Smooth muscle cell of the brain vasculature (primary cell): ENCODE measurements at regions not wholly inside any gene's neighbourhood (a gene's known extent, or its start where the extent isn't known, plus 50 kb on each side); places are given as distances from the start of the nearest gene placed in this dataset.
"Not testable (repeated sequence)": the region's sequence is repeated elsewhere in the genome, so short reads cannot be mapped to it uniquely, and the experiment has no call there.

Experiments used
- DNase-seq: peaks from one replicate; pipeline ENCODE4 v3.0.0-alpha.2; 2012; ENCODE audit warnings: low read depth, low spot score

DNA sequence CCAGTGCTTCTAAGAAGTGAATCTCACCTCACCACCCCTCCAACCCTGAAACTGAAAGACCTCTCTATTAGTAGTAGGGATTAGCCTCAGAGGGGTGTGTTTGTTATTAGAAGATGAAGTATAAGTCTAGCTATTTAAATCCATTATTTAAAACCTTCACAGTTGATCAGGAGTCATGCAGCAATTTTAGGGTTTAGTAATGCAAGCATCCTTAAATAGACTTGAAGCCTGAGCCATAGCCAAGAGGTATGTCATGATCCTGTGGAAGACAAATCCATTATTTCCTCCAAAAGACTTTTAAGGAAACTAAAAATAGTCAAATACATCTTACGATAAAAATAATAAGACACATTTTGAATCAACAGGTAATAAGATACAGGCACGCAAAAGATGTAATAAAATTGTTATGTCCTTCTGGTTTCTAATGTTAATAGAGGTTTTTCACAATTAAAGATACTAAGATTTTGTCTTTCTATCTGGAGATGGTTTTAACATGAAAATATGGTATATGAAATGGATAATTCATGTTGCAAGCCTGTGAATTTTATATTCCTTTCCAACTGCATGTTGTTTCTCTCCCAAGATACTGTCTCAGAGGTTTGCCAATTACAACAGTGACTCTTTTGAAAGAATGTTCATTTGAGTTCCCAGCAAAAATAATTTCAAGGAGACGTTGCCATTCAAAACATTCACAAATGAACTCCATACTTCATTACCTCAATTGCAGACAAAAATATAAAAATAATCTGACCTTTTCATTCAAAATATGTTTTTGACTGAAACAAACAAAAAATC, 68.0 kb downstream of the LUZP4 start:
- DNase-seq, result no peak

DNA sequence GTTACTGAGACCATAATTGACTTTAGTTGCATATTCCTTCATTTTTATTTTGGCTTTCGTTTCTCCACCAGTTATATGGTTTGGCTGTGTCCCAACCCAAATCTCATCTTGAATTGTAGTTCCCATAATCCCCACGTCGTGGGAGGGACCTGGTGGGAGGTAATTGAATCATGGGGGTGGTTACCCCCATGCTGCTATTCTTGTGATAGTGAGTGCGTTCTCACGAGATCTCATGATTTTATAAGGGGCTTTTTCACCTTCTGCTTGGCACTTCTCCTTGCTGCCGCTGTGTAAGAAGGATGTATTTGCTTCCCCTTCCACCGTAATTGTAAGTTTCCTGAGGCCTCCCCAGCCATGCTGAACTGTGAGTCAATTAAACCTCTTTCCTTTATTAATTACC, 70.0 kb downstream of the LUZP4 start:
- not testable (repeated sequence) for DNase-seq

GRCh38 chrX:115360220-115360781, 70.8 kb downstream of the LUZP4 start:
- DNase-seq, result no peak

DNA sequence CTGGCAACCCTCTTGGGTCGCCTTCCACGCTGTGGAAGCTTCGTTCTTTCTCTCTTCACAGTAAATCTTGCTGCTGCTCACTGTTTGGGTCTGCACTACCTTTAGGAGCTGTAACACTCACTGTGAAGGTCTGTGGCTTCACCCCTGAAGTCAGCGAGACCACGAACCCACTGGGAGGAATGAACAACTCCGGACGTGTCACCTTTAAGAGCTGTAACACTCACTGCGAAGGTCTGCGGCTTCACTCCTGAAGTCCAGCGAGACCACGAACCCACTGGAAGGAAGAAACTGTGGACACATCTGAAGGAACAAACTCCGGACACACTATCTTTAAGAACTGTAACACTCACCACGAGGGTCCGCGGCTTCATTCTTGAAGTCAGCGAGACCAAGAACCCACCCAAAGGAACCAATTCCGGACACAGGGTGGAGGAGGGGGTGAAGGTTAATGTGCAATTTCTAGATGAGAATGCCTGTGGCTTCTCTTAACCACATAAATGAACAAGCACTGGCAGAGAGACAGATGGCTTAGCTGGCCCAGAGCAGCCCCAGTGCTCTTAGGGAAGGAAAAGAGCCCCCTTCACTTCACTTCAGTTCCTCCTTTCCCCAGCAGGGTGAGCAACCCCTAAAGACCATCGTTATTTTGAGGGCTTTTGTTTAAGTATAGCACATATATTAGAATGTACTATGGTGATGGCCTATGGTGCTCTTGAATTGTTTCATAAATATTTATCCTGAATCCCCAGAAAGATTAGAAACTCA, 73.0 kb downstream of the LUZP4 start:
- DNase-seq, result no peak

- no peak for DNase-seq
These were observed 73.9 kb downstream of the LUZP4 start for GRCh38 chrX:115363372-115363771.

- DNase-seq, result no peak
These were observed 74.4 kb downstream of the LUZP4 start for GRCh38 chrX:115363897-115364296.

- no peak for DNase-seq
These were observed 75.2 kb downstream of the LUZP4 start for GRCh38 chrX:115364670-115365069.

GRCh38 chrX:115366535-115366934, 77.0 kb downstream of the LUZP4 start:
- DNase-seq, result no peak

DNA sequence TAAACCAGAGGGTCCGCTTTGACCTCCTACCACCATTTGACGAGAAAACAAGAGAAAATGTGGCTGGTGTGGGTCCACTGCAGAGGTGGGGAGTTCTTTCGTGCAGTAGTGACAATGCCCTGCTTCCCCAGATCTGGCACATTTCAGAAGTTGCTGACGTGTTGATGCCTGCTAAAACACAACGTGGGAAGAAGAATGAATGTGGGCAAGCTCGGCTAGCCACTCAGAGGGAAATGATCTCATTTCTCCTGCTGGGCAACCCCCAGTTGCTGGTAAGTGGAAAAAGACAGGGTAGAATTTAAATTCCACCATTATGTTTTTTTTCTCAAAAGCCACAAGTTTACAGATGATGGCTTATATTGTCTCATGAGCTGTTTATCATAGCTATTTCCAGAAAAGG, 77.9 kb downstream of the LUZP4 start:
- DNase-seq, result no peak

DNA sequence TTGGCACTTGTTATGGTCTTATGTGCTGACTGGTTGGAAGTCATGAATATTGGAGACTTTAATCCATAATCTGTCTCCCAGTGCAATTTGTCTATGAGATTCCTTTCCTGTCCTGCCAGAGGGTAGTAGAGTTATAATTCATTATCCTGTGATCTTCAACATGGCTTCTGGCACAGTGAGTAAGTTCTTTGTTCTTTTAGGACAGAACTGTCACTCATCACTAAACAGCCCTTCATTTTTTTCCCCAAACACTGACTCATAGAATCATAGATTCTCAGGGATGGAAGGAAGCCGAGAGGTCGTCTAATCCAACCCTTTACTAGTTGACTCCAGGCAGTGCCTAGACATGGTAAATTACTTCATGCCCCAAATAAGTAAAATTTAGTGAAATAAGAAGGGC, 78.4 kb downstream of the LUZP4 start:
- DNase-seq, result no peak

DNA sequence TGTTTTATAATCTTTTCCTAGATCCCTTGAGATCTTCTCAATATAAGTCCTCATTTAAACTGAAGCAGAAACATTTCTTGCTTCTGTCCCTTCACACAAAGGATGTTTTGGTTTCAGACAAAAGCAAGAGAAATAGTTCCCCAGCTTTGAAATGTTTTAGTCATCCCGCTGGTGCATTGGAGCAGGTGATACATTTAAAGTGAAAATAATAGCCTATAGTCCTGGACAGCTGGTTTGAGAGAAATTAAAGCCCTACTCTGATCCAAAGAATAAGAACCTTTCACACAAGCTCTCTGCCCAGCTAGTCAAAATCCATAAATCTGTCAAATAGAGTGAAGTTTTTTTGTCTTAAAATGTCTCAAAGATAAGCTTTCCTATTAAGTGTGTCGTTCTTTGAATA, 79.4 kb downstream of the LUZP4 start:
- no peak for DNase-seq

- DNase-seq, result no peak
These were observed 82.6 kb downstream of the LUZP4 start for GRCh38 chrX:115372152-115372551.

GRCh38 chrX:115373308-115373707, 83.8 kb downstream of the LUZP4 start:
- DNase-seq, result no peak

DNA sequence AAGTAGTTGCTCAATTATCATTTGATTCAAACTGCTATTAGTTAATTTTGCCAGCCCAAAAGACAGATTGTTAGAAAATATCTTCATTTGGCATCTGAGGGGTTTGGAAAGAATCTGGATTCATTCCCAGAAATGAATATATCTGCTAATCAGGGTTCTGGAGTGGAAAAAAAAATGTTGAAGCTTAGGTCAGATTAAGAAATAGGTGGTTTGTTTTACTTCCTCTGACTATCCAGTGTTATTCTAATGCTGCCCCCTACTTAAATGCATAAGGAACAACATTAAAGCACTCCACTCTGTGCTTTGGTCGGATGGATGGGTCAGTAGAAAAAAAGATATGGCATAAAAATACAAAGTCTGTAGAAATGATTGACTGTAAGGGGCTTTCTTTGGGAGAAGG, 89.0 kb downstream of the LUZP4 start:
- no peak for DNase-seq

DNA sequence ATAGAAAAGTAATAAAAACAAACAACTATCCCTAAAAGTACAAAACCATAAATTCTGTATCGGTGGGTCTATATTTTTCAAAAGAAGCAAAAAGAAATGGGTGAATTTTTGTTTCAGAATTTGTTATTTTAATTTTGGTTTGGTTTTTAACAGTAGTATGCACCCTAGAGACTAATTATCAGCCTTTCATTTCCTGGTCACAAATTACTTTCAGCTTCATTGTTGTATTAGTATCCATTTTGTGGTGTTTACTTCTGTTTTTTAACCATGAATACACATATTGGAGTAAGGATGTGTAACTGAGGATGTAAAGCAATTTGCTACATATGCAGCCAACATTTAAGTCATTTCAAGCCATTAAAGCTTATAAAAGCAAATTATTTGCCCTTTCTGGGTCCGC, 97.8 kb downstream of the LUZP4 start:
- DNase-seq, result no peak

- no peak for DNase-seq
These were observed 99.4 kb downstream of the LUZP4 start for GRCh38 chrX:115388879-115389278.

GRCh38 chrX:115390078-115390477, 100.6 kb downstream of the LUZP4 start:
- no peak for DNase-seq

- no peak for DNase-seq
These were observed 102.5 kb downstream of the LUZP4 start for GRCh38 chrX:115392031-115392430.

- no peak for DNase-seq
These were observed 103.4 kb downstream of the LUZP4 start for GRCh38 chrX:115392871-115393270.

DNA sequence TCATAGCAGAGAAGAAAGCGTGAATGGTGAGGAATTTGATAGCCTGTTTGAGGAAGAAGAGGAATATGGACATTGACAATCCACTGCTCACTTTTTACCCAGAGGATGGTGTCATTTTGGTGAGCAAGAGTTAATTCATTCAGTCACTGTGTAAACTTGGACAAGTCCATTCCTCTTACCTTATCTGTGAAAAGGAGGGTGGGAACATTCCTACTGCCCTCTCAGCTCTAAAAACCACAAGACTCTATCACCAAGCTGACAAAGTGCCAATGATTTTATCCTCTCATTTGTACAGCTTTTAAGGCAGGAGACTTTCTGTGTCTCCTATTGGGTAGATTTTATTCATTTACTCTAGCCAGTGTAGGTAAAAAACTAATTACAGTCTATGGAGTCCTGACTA, 103.8 kb downstream of the LUZP4 start:
- DNase-seq, result no peak

GRCh38 chrX:115394806-115395205, 105.3 kb downstream of the LUZP4 start:
- DNase-seq, result not testable (repeated sequence)

- no peak for DNase-seq
These were observed 109.8 kb downstream of the LUZP4 start for GRCh38 chrX:115399306-115399705.

DNA sequence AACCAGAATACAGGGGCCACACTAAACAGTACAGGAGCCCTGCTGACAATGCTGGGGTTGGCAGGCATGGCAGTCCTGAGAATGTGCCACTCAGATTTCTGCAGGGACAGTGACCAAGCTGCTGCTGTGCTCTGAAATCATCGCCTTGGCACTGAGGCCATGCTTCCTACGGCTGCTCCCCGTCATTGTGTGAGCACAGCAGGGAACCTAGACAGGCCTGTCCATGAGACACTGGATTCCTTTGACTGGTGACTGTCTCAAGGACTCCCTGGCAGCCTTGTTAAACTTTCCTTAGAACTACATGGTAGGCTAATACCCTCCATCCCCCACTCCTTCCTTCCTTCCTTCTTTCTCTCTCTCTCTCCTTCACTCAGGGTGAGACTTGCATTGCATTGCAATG, 111.4 kb downstream of the LUZP4 start:
- no peak for DNase-seq
